GM10266 (cell line): ENCODE measurements at regions not wholly inside any gene's neighbourhood (a gene's known extent, or its start where the extent isn't known, plus 50 kb on each side); places are given as distances from the start of the nearest gene placed in this dataset.

Source experiments
- DNase-seq: peaks from one replicate; pipeline ENCODE4 v3.0.0; 2012; ENCODE audit errors: extremely low spot score
- TF ChIP-seq, protein P1 (sequence below): IDR thresholded peaks from 2 replicates; pipeline ENCODE4 v1.5.1; 2012; ENCODE audit warnings: mild to moderate bottlenecking, low read depth; ENCODE audit not compliant: control insufficient read depth, insufficient read depth; ENCODE audit errors: missing control alignments

DNA sequence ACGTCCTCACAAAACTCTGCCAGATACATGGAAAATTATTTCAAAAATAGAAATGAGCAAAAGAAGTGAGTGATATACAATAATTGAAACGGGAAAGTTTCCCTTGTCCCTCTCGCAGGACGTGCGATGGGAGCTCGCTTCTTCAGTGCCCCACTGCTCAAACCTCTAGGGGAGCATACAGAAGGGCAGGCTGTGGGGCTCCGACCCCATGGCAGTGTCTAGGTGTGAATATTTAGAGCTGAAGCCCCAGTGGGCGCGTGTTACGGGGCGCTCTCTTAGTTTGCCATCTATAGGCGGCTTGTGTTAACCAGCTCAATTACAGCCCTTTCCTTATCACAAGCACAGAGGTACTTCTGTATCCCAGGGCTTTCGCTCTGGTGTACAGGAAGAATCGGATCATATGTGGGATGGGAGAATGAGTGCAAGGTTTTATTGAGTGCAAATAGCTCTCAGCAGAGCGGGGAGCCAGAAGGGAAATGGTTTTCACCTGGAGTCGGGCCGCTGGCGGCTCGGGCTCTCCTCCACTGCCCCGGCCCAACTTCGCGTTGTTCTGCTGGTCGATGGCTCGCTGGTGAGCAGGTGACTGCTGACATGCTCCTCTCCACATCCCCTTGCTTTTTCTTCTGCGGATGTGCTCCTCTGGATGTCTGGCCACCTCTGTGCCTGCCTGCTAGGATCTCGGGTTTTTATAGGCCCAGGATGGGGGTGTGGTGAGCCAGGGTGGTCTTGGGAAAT, 334.0 kb upstream of the PTPRD start:
- no peak for DNase-seq
- TF ChIP-seq, protein P1, sequence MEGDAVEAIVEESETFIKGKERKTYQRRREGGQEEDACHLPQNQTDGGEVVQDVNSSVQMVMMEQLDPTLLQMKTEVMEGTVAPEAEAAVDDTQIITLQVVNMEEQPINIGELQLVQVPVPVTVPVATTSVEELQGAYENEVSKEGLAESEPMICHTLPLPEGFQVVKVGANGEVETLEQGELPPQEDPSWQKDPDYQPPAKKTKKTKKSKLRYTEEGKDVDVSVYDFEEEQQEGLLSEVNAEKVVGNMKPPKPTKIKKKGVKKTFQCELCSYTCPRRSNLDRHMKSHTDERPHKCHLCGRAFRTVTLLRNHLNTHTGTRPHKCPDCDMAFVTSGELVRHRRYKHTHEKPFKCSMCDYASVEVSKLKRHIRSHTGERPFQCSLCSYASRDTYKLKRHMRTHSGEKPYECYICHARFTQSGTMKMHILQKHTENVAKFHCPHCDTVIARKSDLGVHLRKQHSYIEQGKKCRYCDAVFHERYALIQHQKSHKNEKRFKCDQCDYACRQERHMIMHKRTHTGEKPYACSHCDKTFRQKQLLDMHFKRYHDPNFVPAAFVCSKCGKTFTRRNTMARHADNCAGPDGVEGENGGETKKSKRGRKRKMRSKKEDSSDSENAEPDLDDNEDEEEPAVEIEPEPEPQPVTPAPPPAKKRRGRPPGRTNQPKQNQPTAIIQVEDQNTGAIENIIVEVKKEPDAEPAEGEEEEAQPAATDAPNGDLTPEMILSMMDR, result no peak

- DNase-seq, result no peak
- TF ChIP-seq, protein P1, result no peak
These were observed 345.1 kb upstream of the PTPRD start for GRCh38 chr9:10957878-10958277.

DNA sequence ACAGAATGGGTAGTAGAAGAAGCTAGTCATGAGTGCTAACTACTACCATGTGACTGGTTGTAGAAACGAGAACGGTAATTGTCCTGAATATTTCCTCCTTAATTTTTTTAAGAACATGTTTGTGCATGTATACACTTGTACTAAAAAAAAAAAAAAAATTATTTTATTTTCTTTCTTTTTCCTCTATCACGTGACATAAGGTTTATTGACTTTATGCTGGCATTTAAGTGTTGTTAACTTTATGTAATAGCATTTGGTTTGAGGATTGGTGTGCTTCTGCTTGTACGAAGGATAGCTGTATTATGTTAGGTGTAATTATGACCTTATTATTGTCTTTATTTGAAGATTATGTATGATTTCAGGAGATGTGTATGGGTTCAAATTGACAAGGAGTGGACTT, 349.1 kb upstream of the PTPRD start:
- no peak for DNase-seq
- TF ChIP-seq, protein P1, result no peak

GRCh38 chr9:10983251-10983650, 370.4 kb upstream of the PTPRD start:
- TF ChIP-seq, protein P1, result no peak
- no peak for DNase-seq

- TF ChIP-seq, protein P1, result no peak
- no peak for DNase-seq
These were observed 386.8 kb upstream of the PTPRD start for GRCh38 chr9:10999646-11000045.

DNA sequence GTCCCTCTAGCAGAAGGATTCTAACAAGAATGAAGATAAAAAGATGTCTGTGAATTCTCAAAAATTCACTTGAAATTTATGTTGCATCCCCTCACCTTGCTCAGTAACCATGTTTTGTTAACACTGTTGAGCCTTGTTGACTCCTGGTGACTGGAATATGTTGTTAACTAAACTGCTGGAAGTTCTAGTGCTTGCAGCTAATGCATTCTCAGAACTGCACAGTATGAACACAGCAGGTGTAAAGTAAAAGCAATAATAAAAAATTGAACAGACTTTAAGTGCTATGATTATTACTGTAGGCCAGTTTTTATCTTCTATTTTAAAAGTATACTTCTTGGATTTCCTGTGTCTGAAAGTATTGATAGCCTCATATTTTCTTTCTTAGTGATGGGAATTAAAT, 388.7 kb upstream of the PTPRD start:
- TF ChIP-seq, protein P1, result no peak

GRCh38 chr9:11002705-11003104, 389.9 kb upstream of the PTPRD start:
- TF ChIP-seq, protein P1, result no peak
- DNase-seq, result no peak

More for the DNA sequence above, 388.7 kb upstream of the PTPRD start:
- no peak for DNase-seq
